ENCODE measurements at regions not wholly inside any gene's neighbourhood (a gene's known extent, or its start where the extent isn't known, plus 50 kb on each side); places are given as distances from the start of the nearest gene placed in this dataset.

GRCh38 chr4:142975618-142976017, 129.5 kb upstream of the INPP4B start:
- FAIRE-seq: no peak
- WGBS (ENCODE audit: insufficient coverage, insufficient replicate concordance, low lambda C conversion rate, missing lambda C conversion rate): 0% methylated on average over 1 of the region's 1 CpG

GRCh38 chr4:142976482-142976881, 130.4 kb upstream of the INPP4B start:
- FAIRE-seq: no peak
- H3K27me3 ChIP-seq (replicated peaks in 1 of 2; ENCODE audit: control insufficient read depth in 2 of 2, insufficient read depth in 2 of 2, low read length in 1 of 2): no peaks in the 10 kb centered on the region
- no peak overlapping the region for H3K4me3 ChIP-seq
- no peaks in the 10 kb centered on the region for H3K36me3 ChIP-seq (ENCODE audit: control insufficient read depth in 2 of 2, insufficient read depth in 2 of 2, low read length in 1 of 2)
- no peaks in the 10 kb centered on the region for H3K79me2 ChIP-seq (ENCODE audit: control insufficient read depth, insufficient read depth, low read length)
- no peaks in the 10 kb centered on the region for H4K20me1 ChIP-seq (ENCODE audit: control insufficient read depth, insufficient read depth)
- no TSS peak for BruUV-seq (replicated peaks)
- H3K4me1 ChIP-seq (ENCODE audit: control insufficient read depth, insufficient read depth, low read length): no peaks in the 10 kb centered on the region
- RAD21 ChIA-PET (ENCODE audit: unreplicated experiment): no interaction called here
- no peak for DNase-seq (ENCODE audit: low read depth, low spot score)
- H3K4me2 ChIP-seq (ENCODE audit: control insufficient read depth, insufficient read depth): no peak overlapping the region
- H2AFZ ChIP-seq (ENCODE audit: control insufficient read depth, low read depth, low read length): no peak overlapping the region
- SMC1A ChIA-PET (ENCODE audit: uncharacterized antibody, unreplicated experiment): no interaction called here
- in situ Hi-C loops (cut with MboI) (no loop called here), intact Hi-C loops (cut with micrococcal nuclease; ENCODE audit: unreplicated experiment) (no loop called here)
- CTCF ChIA-PET: no interaction called here
- H3K9ac ChIP-seq (ENCODE audit: control insufficient read depth, insufficient read depth, low read length): no peak overlapping the region
- H3K27ac ChIP-seq (ENCODE audit: control insufficient read depth, insufficient read depth): no peak overlapping the region
- POLR2A ChIA-PET: no interaction called here
- H3K9me3 ChIP-seq (replicated peaks; ENCODE audit: control insufficient read depth, insufficient read depth, low read length): no peaks in the 10 kb centered on the region
- ATAC-seq: no peak
- 0% methylated on average over 3 of the region's 3 CpGs for WGBS (ENCODE audit: insufficient coverage, insufficient replicate concordance, low lambda C conversion rate, missing lambda C conversion rate)
- TF ChIP-seq TARDBP (IDR thresholded peaks at IDR 0.05; ENCODE audit: borderline replicate concordance): no peak
- TF ChIP-seq USF1 (IDR thresholded peaks at IDR 0.05; ENCODE audit: borderline replicate concordance, extremely low read length, insufficient read depth, low read depth, low read length): no peak
- no peak for TF ChIP-seq SUPT20H (IDR thresholded peaks at IDR 0.05; ENCODE audit: borderline replicate concordance, control insufficient read depth, low read depth, low read length)
- no peak for TF ChIP-seq CEBPZ (IDR thresholded peaks at IDR 0.05; ENCODE audit: low read depth, low read length)
- TF ChIP-seq ZBTB33 (IDR thresholded peaks at IDR 0.05): no peak

More at GRCh38 chr4:142975618-142976017, 129.5 kb upstream of the INPP4B start:
- Histone ChIP-seq H3K9ac (ENCODE audit: control insufficient read depth, insufficient read depth, low read length) (no peak overlapping the region), H3K79me2 (ENCODE audit: control insufficient read depth, insufficient read depth, low read length) (no peaks in the 10 kb centered on the region), H4K20me1 (ENCODE audit: control insufficient read depth, insufficient read depth) (no peaks in the 10 kb centered on the region), H3K27me3 (replicated peaks in 1 of 2; ENCODE audit: control insufficient read depth in 2 of 2, insufficient read depth in 2 of 2, low read length in 1 of 2) (no peaks in the 10 kb centered on the region), H3K27ac (ENCODE audit: control insufficient read depth, insufficient read depth) (no peak overlapping the region), H3K4me3 (no peak overlapping the region), H3K4me1 (ENCODE audit: control insufficient read depth, insufficient read depth, low read length) (no peaks in the 10 kb centered on the region), H3K36me3 (ENCODE audit: control insufficient read depth in 2 of 2, insufficient read depth in 2 of 2, low read length in 1 of 2) (no peaks in the 10 kb centered on the region), H3K9me3 (replicated peaks; ENCODE audit: control insufficient read depth, insufficient read depth, low read length) (no peaks in the 10 kb centered on the region), H3K4me2 (ENCODE audit: control insufficient read depth, insufficient read depth) (no peak overlapping the region), H2AFZ (ENCODE audit: control insufficient read depth, low read depth, low read length) (no peak overlapping the region)
- CTCF ChIA-PET: no interaction called here
- in situ Hi-C loops (cut with MboI): no loop called here
- RAD21 ChIA-PET (ENCODE audit: unreplicated experiment): no interaction called here
- intact Hi-C loops (cut with micrococcal nuclease; ENCODE audit: unreplicated experiment): no loop called here
- POLR2A ChIA-PET: no interaction called here
- no peak for TF ChIP-seq E2F4 (IDR thresholded peaks at IDR 0.05; ENCODE audit: low read depth, low read length)
- no peak for TF ChIP-seq SPI1 (IDR thresholded peaks at IDR 0.05; ENCODE audit: borderline replicate concordance, insufficient read depth, low read depth, low read length)
- no peak for TF ChIP-seq NFXL1 (IDR thresholded peaks at IDR 0.05; ENCODE audit: borderline replicate concordance)
- DNase-seq (ENCODE audit: low read depth, low spot score): no peak
- SMC1A ChIA-PET (ENCODE audit: uncharacterized antibody, unreplicated experiment): no interaction called here
- no peak for ATAC-seq
- BruUV-seq (replicated peaks): no TSS peak
